ENCODE measurements at regions not wholly inside any gene's neighbourhood (a gene's known extent, or its start where the extent isn't known, plus 50 kb on each side); places are given as distances from the start of the nearest gene placed in this dataset.

- no peaks in the 10 kb centered on the region for H3K27me3 ChIP-seq (ENCODE audit: control insufficient read depth, insufficient read depth, low read length, poor library complexity, severe bottlenecking)
- peaks cover 2% of the 10 kb centered on the region for H3K9me3 ChIP-seq (ENCODE audit: control insufficient read depth, low read length)
- WGBS, 2 experiments: 89 to 97% methylated on average over 2 of the region's 2 CpGs
- H3K27ac ChIP-seq (ENCODE audit: insufficient read depth, low read depth, low read length, poor library complexity, severe bottlenecking): no peak overlapping the region
- peaks cover 20% of the 10 kb centered on the region for H3K4me1 ChIP-seq (ENCODE audit: control insufficient read depth, insufficient read depth, low read length)
- no peaks in the 10 kb centered on the region for H3K36me3 ChIP-seq (ENCODE audit: control insufficient read depth, insufficient read depth, low read length)
- H3K4me3 ChIP-seq (ENCODE audit: insufficient read depth, low read depth, low read length): no peak overlapping the region
Measured at GRCh38 chr7:23970193-23970592, 260.2 kb downstream of the STK31 start.

GRCh38 chr7:23971031-23971430 is 261.0 kb downstream of the STK31 start:
- no peak overlapping the region for H3K27ac ChIP-seq (ENCODE audit: insufficient read depth, low read depth, low read length, poor library complexity, severe bottlenecking)

GRCh38 chr7:23972057-23972456 is 262.0 kb downstream of the STK31 start:
- Histone ChIP-seq H3K27me3 (ENCODE audit: control insufficient read depth, insufficient read depth, low read length, poor library complexity, severe bottlenecking) (no peaks in the 10 kb centered on the region), H3K4me1 (ENCODE audit: control insufficient read depth, insufficient read depth, low read length) (peaks cover 20% of the 10 kb centered on the region), H3K27ac (ENCODE audit: insufficient read depth, low read depth, low read length, poor library complexity, severe bottlenecking) (no peak overlapping the region), H3K4me3 (ENCODE audit: insufficient read depth, low read depth, low read length) (no peak overlapping the region), H3K9me3 (ENCODE audit: control insufficient read depth, low read length) (peaks cover 2% of the 10 kb centered on the region), H3K36me3 (ENCODE audit: control insufficient read depth, insufficient read depth, low read length) (no peaks in the 10 kb centered on the region)
- 93 to 97% methylated on average over 2 to 3 of the region's 3 CpGs for WGBS, 2 experiments

More at GRCh38 chr7:23971031-23971430, 261.0 kb downstream of the STK31 start:
- 95 to 99% methylated on average over 3 of the region's 3 CpGs for WGBS, 2 experiments
- peaks cover 2% of the 10 kb centered on the region for H3K9me3 ChIP-seq (ENCODE audit: control insufficient read depth, low read length)
- H3K27me3 ChIP-seq (ENCODE audit: control insufficient read depth, insufficient read depth, low read length, poor library complexity, severe bottlenecking): no peaks in the 10 kb centered on the region
- no peak overlapping the region for H3K4me3 ChIP-seq (ENCODE audit: insufficient read depth, low read depth, low read length)
- H3K4me1 ChIP-seq (ENCODE audit: control insufficient read depth, insufficient read depth, low read length): peaks cover 20% of the 10 kb centered on the region
- no peaks in the 10 kb centered on the region for H3K36me3 ChIP-seq (ENCODE audit: control insufficient read depth, insufficient read depth, low read length)

- H3K36me3 ChIP-seq (ENCODE audit: control insufficient read depth, insufficient read depth, low read length): no peaks in the 10 kb centered on the region
- no peak overlapping the region for H3K4me3 ChIP-seq (ENCODE audit: insufficient read depth, low read depth, low read length)
- H3K27ac ChIP-seq (ENCODE audit: insufficient read depth, low read depth, low read length, poor library complexity, severe bottlenecking): no peak overlapping the region
- peaks cover 2% of the 10 kb centered on the region for H3K9me3 ChIP-seq (ENCODE audit: control insufficient read depth, low read length)
- H3K27me3 ChIP-seq (ENCODE audit: control insufficient read depth, insufficient read depth, low read length, poor library complexity, severe bottlenecking): no peaks in the 10 kb centered on the region
- 96 to 100% methylated on average over 1 to 2 of the region's 3 CpGs for WGBS, 2 experiments
- peaks cover 12% of the 10 kb centered on the region for H3K4me1 ChIP-seq (ENCODE audit: control insufficient read depth, insufficient read depth, low read length)
Measured at GRCh38 chr7:23973264-23973663, 263.2 kb downstream of the STK31 start.

DNA sequence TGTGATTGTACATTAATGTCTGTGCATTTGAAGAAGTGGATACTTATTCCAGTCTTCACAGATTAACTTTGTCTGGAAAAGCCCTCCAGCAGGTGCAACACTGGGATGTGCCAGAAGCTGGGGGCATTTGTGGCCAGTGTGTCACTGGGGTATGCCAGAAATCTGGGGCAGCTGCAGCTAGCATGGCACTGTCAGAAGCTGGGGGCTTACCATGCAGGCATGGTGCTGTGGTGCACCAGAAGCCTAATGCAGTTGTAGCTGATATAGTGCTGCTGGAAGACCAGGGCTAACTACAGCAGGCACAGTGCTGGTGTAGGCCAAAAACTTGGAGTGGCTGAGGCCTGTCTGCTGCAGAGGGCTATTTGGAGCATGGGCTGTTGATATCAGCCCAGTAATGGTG is 270.1 kb downstream of the STK31 start:
- H3K27ac ChIP-seq (ENCODE audit: insufficient read depth, low read depth, low read length, poor library complexity, severe bottlenecking): no peak overlapping the region
- H3K4me1 ChIP-seq (ENCODE audit: control insufficient read depth, insufficient read depth, low read length): no peaks in the 10 kb centered on the region
- no peaks in the 10 kb centered on the region for H3K27me3 ChIP-seq (ENCODE audit: control insufficient read depth, insufficient read depth, low read length, poor library complexity, severe bottlenecking)
- no peaks in the 10 kb centered on the region for H3K9me3 ChIP-seq (ENCODE audit: control insufficient read depth, low read length)
- no peak overlapping the region for H3K4me3 ChIP-seq (ENCODE audit: insufficient read depth, low read depth, low read length)
- H3K36me3 ChIP-seq (ENCODE audit: control insufficient read depth, insufficient read depth, low read length): no peaks in the 10 kb centered on the region

DNA sequence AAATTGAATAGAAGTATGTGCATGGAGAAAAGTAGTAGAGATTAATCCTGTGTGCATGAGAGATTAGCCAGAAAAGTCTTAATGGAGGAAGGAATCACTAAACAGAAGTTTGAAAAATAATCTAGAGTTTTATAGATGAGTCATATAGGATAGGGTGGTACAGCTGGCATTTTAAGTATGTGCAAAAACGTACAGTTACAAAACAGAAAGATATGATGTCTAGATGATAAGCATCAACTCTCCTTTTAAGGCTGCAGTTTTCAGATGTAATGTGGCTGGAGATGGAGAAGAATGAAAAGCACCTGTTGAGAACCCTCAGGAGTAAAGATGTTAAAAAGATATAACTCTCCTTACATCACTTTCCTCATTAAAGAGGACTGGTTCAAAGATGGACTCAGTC is 271.3 kb downstream of the STK31 start:
- no peak overlapping the region for H3K27ac ChIP-seq (ENCODE audit: insufficient read depth, low read depth, low read length, poor library complexity, severe bottlenecking)
- no peaks in the 10 kb centered on the region for H3K36me3 ChIP-seq (ENCODE audit: control insufficient read depth, insufficient read depth, low read length)
- no peaks in the 10 kb centered on the region for H3K9me3 ChIP-seq (ENCODE audit: control insufficient read depth, low read length)
- no peak overlapping the region for H3K4me3 ChIP-seq (ENCODE audit: insufficient read depth, low read depth, low read length)
- no peaks in the 10 kb centered on the region for H3K4me1 ChIP-seq (ENCODE audit: control insufficient read depth, insufficient read depth, low read length)
- WGBS, 2 experiments: 89 to 93% methylated on average over 1 of the region's 1 CpG
- no peaks in the 10 kb centered on the region for H3K27me3 ChIP-seq (ENCODE audit: control insufficient read depth, insufficient read depth, low read length, poor library complexity, severe bottlenecking)

GRCh38 chr7:23981758-23982157 is 271.7 kb downstream of the STK31 start:
- no peak overlapping the region for H3K4me3 ChIP-seq (ENCODE audit: insufficient read depth, low read depth, low read length)
- no peaks in the 10 kb centered on the region for H3K36me3 ChIP-seq (ENCODE audit: control insufficient read depth, insufficient read depth, low read length)
- no peak overlapping the region for H3K27ac ChIP-seq (ENCODE audit: insufficient read depth, low read depth, low read length, poor library complexity, severe bottlenecking)
- 94 to 97% methylated on average over 2 to 3 of the region's 3 CpGs for WGBS, 2 experiments
- H3K9me3 ChIP-seq (ENCODE audit: control insufficient read depth, low read length): no peaks in the 10 kb centered on the region
- no peaks in the 10 kb centered on the region for H3K27me3 ChIP-seq (ENCODE audit: control insufficient read depth, insufficient read depth, low read length, poor library complexity, severe bottlenecking)
- no peaks in the 10 kb centered on the region for H3K4me1 ChIP-seq (ENCODE audit: control insufficient read depth, insufficient read depth, low read length)

GRCh38 chr7:24005517-24005916 is 278.5 kb upstream of the NPY start:
- Histone ChIP-seq H3K27ac (ENCODE audit: insufficient read depth, low read depth, low read length, poor library complexity, severe bottlenecking) (no peak overlapping the region), H3K4me3 (ENCODE audit: insufficient read depth, low read depth, low read length) (no peak overlapping the region), H3K36me3 (ENCODE audit: control insufficient read depth, insufficient read depth, low read length) (no peaks in the 10 kb centered on the region), H3K9me3 (ENCODE audit: control insufficient read depth, low read length) (no peaks in the 10 kb centered on the region), H3K27me3 (ENCODE audit: control insufficient read depth, insufficient read depth, low read length, poor library complexity, severe bottlenecking) (no peaks in the 10 kb centered on the region), H3K4me1 (ENCODE audit: control insufficient read depth, insufficient read depth, low read length) (no peaks in the 10 kb centered on the region)
- WGBS, 2 experiments: 100% methylated on average over 1 of the region's 1 CpG; no CpG with 5 or more reads in 1 of the 2 experiments

DNA sequence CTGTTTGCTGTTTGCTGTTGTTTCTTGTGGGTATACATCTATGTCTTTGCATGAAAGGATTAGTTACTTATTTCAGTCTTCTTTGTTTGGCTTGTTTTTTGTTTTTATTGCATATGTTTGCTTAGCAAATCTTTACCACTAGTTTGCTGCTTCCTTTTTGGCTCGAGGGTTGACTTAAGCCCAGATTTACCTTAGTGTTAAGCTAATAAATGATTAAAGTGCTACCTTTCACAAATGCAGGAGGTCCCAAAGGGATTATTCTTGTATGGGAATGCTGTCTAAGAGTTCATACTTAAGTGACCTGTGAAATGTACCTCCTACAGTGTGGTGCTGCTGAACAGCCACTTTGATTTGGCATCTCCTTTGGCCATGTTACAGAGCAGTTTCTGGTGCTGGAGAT is 273.5 kb upstream of the NPY start:
- H3K4me3 ChIP-seq (ENCODE audit: insufficient read depth, low read depth, low read length): no peak overlapping the region
- 83 to 85% methylated on average over 1 of the region's 1 CpG for WGBS, 2 experiments
- no peaks in the 10 kb centered on the region for H3K36me3 ChIP-seq (ENCODE audit: control insufficient read depth, insufficient read depth, low read length)
- H3K4me1 ChIP-seq (ENCODE audit: control insufficient read depth, insufficient read depth, low read length): no peaks in the 10 kb centered on the region
- no peaks in the 10 kb centered on the region for H3K27me3 ChIP-seq (ENCODE audit: control insufficient read depth, insufficient read depth, low read length, poor library complexity, severe bottlenecking)
- no peaks in the 10 kb centered on the region for H3K9me3 ChIP-seq (ENCODE audit: control insufficient read depth, low read length)
- no peak overlapping the region for H3K27ac ChIP-seq (ENCODE audit: insufficient read depth, low read depth, low read length, poor library complexity, severe bottlenecking)

DNA sequence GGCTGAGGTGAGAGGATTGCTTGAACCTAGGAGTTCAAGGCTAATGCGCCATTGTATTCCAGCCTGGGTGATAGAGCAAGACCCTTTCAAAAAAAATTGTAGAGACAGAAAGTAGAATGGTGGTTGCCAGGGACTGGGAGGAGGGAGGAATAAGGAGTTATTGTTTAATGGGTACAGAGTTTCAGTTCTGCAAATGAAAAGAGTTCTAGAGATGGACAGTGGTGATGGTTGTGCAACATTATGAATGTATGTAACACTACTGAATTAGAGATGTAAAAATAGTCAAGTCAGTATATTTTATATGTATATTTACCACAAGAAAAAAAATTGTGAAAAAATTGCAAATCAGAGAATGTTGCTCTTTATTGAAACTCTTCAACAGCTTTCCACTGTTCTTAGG is 266.5 kb upstream of the NPY start:
- 95 to 97% methylated on average over 1 of the region's 1 CpG for WGBS, 2 experiments
- no peaks in the 10 kb centered on the region for H3K27me3 ChIP-seq (ENCODE audit: control insufficient read depth, insufficient read depth, low read length, poor library complexity, severe bottlenecking)
- H3K36me3 ChIP-seq (ENCODE audit: control insufficient read depth, insufficient read depth, low read length): no peaks in the 10 kb centered on the region
- no peak overlapping the region for H3K4me3 ChIP-seq (ENCODE audit: insufficient read depth, low read depth, low read length)
- H3K4me1 ChIP-seq (ENCODE audit: control insufficient read depth, insufficient read depth, low read length): peaks cover 7% of the 10 kb centered on the region
- no peak overlapping the region for H3K27ac ChIP-seq (ENCODE audit: insufficient read depth, low read depth, low read length, poor library complexity, severe bottlenecking)
- H3K9me3 ChIP-seq (ENCODE audit: control insufficient read depth, low read length): no peaks in the 10 kb centered on the region

DNA sequence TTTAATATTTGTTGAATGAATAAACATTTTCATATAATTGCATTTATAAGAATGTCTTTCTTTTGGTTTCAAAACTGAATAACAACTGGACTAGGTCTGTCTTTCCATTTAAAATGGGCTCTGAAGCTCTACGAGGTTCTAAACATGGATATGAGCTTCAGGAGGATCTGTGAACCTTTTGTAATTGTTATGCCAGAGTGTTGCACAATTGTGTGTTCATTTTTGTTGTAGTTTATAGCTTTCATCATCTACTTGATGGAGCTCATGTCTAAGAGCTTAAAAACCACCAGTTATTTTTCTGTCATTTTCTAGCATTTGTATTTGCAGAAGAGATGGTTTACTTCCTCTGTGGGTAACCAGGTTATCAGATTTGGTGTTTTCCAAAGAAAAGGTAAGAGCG is 265.7 kb upstream of the NPY start:
- Histone ChIP-seq H3K9me3 (ENCODE audit: control insufficient read depth, low read length) (no peaks in the 10 kb centered on the region), H3K4me1 (ENCODE audit: control insufficient read depth, insufficient read depth, low read length) (peaks cover 7% of the 10 kb centered on the region), H3K4me3 (ENCODE audit: insufficient read depth, low read depth, low read length) (no peak overlapping the region), H3K27me3 (ENCODE audit: control insufficient read depth, insufficient read depth, low read length, poor library complexity, severe bottlenecking) (no peaks in the 10 kb centered on the region), H3K27ac (ENCODE audit: insufficient read depth, low read depth, low read length, poor library complexity, severe bottlenecking) (no peak overlapping the region), H3K36me3 (ENCODE audit: control insufficient read depth, insufficient read depth, low read length) (no peaks in the 10 kb centered on the region)
- 95 to 97% methylated on average over 2 of the region's 2 CpGs for whole genome bisulfite sequencing, 2 experiments

Data from ectodermal cell (in vitro differentiated cells).